Type B pancreatic cell (in vitro differentiated cells): ENCODE measurements at regions not wholly inside any gene's neighbourhood (a gene's known extent, or its start where the extent isn't known, plus 50 kb on each side); places are given as distances from the start of the nearest gene placed in this dataset.
"Not testable (repeated sequence)": the region's sequence is repeated elsewhere in the genome, so short reads cannot be mapped to it uniquely, and the experiment has no call there.

Experiments used
- DNase-seq: peaks from one replicate; pipeline ENCODE4 v3.0.0; 2021; ENCODE audit warnings: mixed read lengths; ENCODE audit not compliant: unreplicated experiment; ENCODE audit errors: extremely low spot score
- H3K27ac Mint-ChIP-seq: 2 replicates; pipeline ENCODE4 v1.8.0; 2021; ENCODE audit warnings: mild to moderate bottlenecking, mixed read lengths
- H3K27me3 Mint-ChIP-seq: 2 replicates; pipeline ENCODE4 v1.8.0; 2021; ENCODE audit warnings: mixed read lengths
- H3K36me3 Mint-ChIP-seq: 2 replicates; pipeline ENCODE4 v1.8.0; 2021; ENCODE audit warnings: mixed read lengths
- H3K4me1 Mint-ChIP-seq: one replicate; pipeline ENCODE4 v1.8.0; 2021; ENCODE audit warnings: mixed read lengths; ENCODE audit not compliant: unreplicated experiment
- H3K4me3 Mint-ChIP-seq: 2 replicates; pipeline ENCODE4 v1.8.0; 2021; ENCODE audit warnings: mild to moderate bottlenecking, mixed read lengths
- H3K9me3 Mint-ChIP-seq: 2 replicates; pipeline ENCODE4 v1.8.0; 2021; ENCODE audit warnings: mixed read lengths
- CTCF ChIP-seq: fragments of 200-600 bp; sonication (generic); conservative IDR thresholded peaks from 2 replicates; pipeline ENCODE4 v1.5.0; 2021; ENCODE audit warnings: antibody characterized with exemption, mild to moderate bottlenecking

- H3K27me3 Mint-ChIP-seq: no peaks in the 10 kb centered on the region
- H3K27ac Mint-ChIP-seq: no peak overlapping the region
- no peak overlapping the region for H3K4me3 Mint-ChIP-seq
- H3K36me3 Mint-ChIP-seq: no peaks in the 10 kb centered on the region
- H3K9me3 Mint-ChIP-seq: peaks cover 5% of the 10 kb centered on the region
- H3K4me1 Mint-ChIP-seq: peaks cover 11% of the 10 kb centered on the region
- DNase-seq: no peak
- no peak for TF ChIP-seq CTCF
These were observed 70.4 kb upstream of the SLC7A14 start for GRCh38 chr3:170656284-170656683.

- no peak overlapping the region for H3K4me3 Mint-ChIP-seq
- peaks cover 5% of the 10 kb centered on the region for H3K9me3 Mint-ChIP-seq
- H3K27me3 Mint-ChIP-seq: no peaks in the 10 kb centered on the region
- no peak for DNase-seq
- peaks cover 9% of the 10 kb centered on the region for H3K4me1 Mint-ChIP-seq
- no peak for TF ChIP-seq CTCF
- H3K36me3 Mint-ChIP-seq: no peaks in the 10 kb centered on the region
- no peak overlapping the region for H3K27ac Mint-ChIP-seq
These were observed 67.9 kb upstream of the SLC7A14 start for GRCh38 chr3:170653801-170654200.

GRCh38 chr3:170651260-170651845 is 65.5 kb upstream of the SLC7A14 start:
- DNase-seq: no peak
- H3K9me3 Mint-ChIP-seq: no peaks in the 10 kb centered on the region
- H3K27ac Mint-ChIP-seq: no peak overlapping the region
- TF ChIP-seq CTCF: no peak
- H3K4me1 Mint-ChIP-seq: peaks cover 4% of the 10 kb centered on the region
- H3K4me3 Mint-ChIP-seq: no peak overlapping the region
- no peaks in the 10 kb centered on the region for H3K36me3 Mint-ChIP-seq
- peaks cover 2% of the 10 kb centered on the region for H3K27me3 Mint-ChIP-seq

- H3K27ac Mint-ChIP-seq, DNase-seq, H3K9me3 Mint-ChIP-seq, H3K36me3 Mint-ChIP-seq, H3K27me3 Mint-ChIP-seq, H3K4me1 Mint-ChIP-seq, H3K4me3 Mint-ChIP-seq: not testable (repeated sequence)
These were observed 64.7 kb upstream of the SLC7A14 start for GRCh38 chr3:170650557-170650956.

- Mint-ChIP-seq H3K4me1 (peaks cover 4% of the 10 kb centered on the region), H3K4me3 (no peak overlapping the region), H3K36me3 (no peaks in the 10 kb centered on the region), H3K27ac (no peak overlapping the region), H3K27me3 (peaks cover 2% of the 10 kb centered on the region), H3K9me3 (peaks cover 4% of the 10 kb centered on the region)
- no peak for DNase-seq
- no peak for TF ChIP-seq CTCF
These were observed 58.8 kb upstream of the SLC7A14 start for GRCh38 chr3:170644711-170645110.

- peaks cover 4% of the 10 kb centered on the region for H3K4me1 Mint-ChIP-seq
- H3K27me3 Mint-ChIP-seq: peaks cover 2% of the 10 kb centered on the region
- peaks cover 4% of the 10 kb centered on the region for H3K9me3 Mint-ChIP-seq
- no peak for DNase-seq
- no peak for TF ChIP-seq CTCF
- no peaks in the 10 kb centered on the region for H3K36me3 Mint-ChIP-seq
- H3K4me3 Mint-ChIP-seq: no peak overlapping the region
- H3K27ac Mint-ChIP-seq: no peak overlapping the region
These were observed 58.0 kb upstream of the SLC7A14 start for GRCh38 chr3:170643831-170644230.
